HG02943 (cell line): ENCODE measurements at regions not wholly inside any gene's neighbourhood (a gene's known extent, or its start where the extent isn't known, plus 50 kb on each side); places are given as distances from the start of the nearest gene placed in this dataset.
"Not testable (repeated sequence)": the region's sequence is repeated elsewhere in the genome, so short reads cannot be mapped to it uniquely, and the experiment has no call there.

ENCODE experiments used
- ATAC-seq: cut with Tn5 transposase; IDR thresholded peaks from one replicate; pipeline ENCODE4 v1.9.1; 2021; ENCODE audit warnings: mild to moderate bottlenecking, low read depth, moderate library complexity; ENCODE audit not compliant: unreplicated experiment

DNA sequence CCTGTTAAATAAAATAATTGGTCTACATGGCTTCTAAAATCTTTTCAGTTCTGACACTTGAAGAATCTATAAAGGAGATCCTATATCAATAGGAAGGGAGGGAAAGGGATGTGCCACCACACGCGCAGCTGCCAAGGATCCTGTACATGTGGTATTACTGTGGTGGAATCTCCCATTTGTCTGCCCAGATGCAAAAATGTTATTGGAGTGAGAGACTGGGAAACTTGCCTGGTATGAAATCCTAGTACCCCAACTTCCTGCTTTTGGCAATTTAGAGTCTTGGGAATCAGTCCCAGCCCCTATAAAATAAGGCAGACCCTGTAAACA, 81.9 kb upstream of the PICALM start:
- ATAC-seq, result no peak

DNA sequence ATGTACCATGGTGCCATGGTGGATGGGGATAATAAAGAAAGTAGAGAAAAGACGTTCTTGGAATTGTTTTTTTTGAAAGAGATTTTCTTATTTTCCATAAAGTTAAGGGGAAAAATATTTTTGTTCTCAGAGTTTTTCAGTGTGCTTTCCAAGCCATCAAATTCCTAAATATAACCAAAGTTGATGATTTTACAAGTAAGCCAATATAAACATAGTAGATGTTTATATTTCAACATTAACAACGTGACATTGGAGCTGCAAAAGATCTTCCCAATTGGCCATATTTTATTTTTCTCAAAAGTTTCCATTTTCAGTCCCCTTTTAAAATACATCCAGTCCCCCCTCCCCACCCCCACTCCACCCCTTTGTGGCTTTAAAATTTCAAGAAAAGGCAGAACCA, 80.9 kb upstream of the PICALM start:
- ATAC-seq, result no peak

DNA sequence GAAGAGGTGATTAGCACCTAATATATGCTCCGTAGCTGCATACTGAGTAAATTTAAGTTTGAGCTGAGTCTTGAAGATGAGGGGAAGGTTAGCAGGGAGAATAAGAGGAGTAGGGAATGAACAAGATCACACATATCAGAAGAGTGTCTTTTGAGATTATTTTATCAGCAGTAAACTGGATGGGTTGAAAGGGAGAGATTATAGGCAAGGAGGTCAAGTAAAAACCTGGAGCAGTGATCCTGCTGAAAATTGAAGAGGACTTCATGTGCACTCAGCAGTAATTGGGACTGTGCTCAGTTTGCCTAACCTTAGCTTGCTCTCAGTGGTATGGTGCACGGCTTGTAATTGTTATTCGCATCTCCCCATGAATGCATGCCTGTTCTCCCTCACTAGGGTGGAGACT, 79.5 kb upstream of the PICALM start:
- ATAC-seq, result no peak

DNA sequence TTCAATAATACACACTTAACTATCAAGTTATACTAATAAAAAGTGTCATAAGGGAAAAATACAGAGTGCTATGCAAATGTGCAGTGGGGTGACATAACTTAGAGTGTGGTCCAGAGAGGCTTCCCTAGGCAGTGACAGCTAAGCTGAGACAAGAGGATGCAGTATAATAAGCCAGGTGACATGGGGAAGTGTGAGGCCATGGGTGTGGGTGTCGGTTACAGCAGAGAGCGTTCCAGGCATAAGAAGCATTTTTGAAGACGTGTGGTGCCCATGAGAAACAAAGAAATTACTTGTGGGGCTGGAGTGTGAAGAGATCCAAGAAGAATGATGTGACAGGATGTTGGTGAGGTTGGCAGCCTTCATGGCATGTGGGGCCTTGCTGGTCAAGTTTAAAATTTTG, 78.1 kb upstream of the PICALM start:
- ATAC-seq, result no peak

DNA sequence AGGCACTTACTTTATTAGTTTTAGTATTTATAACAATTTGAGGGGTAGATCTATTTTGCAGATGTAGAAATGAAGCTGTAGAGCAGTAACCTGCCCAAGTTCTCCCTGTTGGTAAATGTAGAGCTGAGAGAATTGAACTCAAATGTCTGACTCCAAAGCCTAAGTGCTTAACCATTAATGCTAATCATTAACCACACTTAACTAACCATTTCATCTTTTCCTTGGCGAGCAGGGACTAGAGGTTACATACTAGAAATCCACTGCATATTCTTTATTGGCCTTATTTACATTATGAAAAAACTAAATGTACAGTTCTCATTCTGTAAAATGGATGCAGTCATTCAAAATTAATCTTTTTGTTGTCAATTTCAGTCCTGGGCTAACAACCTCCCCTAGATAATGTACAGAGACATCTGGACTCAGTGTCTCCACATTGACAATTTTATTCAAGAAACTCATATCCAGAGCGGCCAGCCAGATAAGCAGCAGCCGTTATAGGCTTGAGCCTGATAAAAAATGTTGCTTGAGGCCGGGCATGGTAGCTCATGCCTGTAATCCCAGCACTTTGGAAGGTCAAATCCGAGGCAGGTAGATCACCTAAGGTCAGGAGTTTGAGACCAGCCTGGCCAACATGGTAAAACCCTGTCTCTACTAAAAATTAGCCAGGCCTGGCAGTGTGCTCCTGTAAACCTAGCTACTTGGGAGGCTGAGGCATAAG, 76.7 kb upstream of the PICALM start:
- ATAC-seq, result peak; percentile 50

DNA sequence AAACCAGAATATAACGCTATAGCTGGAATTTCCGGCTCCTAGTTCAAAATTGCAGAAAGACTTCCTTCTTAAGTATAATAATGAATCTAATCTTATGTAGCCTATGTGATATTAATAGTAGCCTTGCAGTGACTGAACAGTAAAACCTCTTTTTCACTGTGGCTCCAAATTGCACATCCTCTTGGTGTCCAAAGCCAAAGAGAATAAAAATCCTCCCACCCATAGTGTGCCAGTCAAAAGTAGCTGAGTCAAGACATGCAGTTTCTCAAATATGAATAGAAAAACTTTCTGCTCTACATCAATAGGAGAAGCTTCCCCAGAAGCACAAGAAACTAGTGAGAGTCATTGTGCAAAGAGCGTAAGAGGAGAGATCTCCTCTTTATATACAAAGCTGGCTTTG, 76.0 kb upstream of the PICALM start:
- ATAC-seq, result no peak

DNA sequence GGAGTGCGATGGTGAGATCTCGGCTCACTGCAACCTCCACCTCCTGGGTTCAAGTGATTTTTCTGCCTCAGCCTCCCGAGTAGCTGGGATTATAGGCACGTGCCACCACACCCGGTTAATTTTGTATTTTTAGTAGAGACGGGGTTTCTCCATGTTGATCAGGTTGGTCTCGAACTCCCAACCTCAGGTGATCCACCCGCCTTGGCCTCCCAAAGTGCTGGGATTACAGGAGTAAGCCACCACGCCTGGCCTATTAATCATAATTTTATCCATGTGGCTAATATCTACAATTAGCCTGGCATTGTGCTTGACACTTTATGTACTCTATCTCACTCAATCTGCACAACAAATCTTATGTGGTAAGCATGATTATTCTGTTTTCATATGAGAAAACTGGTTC, 75.2 kb upstream of the PICALM start:
- not testable (repeated sequence) for ATAC-seq

DNA sequence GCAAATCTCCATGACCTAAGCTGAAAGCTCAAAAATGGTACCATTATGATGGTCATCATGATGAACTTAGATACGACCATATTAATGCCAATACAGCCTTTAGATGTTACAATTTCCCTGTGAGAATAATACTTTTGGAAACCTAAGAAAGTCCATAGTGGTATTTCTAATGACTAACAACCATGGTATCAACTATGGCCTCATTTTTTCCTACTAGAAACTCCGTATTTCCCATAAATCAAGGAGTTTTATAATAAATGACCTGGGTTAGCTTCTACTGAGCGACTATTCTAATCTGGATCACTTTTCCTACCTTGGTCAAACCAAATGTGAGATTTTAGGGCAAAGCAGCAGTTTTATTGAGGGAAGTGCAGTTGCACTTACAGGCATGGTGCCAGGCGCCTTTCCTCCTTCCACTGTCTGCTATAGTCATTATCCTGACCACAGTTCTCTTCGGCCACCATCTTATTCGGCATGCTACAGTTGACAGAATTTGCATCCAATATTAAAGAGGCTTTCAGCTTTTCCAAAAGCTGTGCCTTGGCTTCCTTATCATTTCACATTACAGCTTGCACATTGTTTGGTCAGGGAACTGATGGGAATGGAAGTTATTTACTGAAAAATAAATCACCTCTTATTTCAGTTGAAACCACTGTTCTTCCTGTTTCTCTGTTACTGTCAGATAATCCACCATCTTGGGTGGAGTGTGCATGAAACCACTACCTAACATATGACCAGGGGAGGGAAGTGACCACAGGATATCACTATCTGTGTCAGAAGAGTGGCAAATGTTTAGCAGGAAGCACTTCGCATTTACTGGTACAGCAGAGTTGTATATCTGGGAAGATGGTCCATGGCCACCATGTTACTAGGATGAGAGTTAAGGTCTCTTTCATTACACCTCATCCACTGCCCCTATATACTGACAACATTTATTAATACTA, 74.5 kb upstream of the PICALM start:
- ATAC-seq, result no peak

DNA sequence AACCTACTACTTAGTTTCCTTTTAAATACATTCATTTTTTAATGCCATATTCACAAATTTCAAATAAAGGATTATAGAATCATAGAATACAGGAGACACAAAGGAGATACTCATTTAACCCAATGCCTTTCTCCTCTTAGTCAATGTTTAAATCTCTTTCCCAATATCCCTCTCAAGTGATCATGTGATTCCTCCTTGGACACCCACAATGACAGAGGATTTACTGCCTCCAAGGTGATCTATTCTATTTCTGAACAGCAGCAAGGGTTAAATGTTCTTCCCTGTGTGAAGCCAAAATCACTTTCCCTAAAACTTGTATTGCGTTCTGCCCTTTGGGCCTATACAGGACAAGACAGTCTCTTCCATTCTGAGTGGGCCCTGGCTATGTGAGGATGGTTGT, 73.3 kb upstream of the PICALM start:
- no peak for ATAC-seq

DNA sequence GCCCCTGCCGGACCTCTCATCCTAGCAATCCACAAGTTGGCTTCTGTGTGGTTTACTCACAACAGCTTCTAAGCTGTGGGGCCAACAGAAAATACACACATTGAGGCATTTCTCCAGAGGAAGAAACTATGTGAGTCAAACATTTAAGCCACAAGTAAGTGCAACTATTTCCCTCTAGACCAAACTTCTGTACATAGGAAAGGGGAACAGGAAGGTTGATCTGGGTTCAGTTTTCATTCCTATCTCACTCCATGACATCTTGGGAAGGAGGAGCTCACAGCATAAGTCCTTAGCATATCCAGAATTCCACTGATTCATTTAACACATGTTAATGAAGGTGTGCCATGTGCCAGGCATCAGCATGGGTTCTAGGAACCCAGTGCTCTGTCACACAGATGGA, 72.8 kb upstream of the PICALM start:
- no peak for ATAC-seq

DNA sequence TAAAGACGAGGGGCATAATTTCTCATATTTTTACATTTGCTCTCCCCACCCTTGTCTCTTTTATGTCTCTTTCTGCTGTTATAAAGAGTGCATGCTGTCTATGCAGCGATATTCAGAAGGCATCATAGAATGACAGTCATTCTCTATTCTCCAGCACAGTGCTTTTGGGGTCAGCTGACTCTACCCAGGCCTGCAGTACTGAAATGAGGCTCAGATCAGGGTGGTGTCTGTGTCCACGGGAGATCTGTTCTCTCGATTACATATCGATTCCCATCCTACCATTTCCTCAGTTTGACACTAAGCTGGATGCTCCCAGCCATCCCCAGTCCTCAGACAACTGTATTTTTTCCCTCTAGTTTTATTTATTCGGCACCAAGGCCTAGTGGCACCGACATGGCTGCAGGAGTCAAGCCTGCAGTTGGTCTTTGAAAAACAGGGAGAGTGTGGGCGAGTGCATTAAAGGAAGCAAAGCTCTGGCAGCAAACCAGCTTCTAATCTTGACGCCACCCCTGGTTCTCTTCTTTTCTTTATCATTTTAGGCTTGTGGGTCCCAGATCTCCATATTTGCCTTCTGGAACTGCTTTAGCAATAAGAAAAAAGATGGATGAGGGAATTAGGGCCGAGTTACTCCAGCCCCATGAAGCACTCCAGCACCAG, 71.6 kb upstream of the PICALM start:
- no peak for ATAC-seq

DNA sequence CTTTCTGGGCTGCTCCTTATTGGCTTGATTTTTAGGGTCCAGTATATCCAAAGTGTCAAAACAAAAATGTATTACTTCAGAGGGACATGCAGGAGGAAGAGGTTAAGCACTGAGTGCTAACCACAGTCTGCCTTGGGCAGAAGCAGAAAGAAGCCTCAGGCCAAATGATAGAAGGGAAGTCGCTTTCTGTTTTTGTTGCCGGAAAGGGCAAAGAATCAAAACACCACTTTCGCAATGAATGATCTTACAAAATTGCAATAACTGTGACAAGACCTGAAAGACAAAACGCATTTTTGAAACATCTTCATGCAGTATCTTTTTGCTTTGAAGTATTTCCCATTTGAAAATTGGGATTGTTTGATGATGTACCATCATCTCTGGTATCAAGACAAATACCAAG, 70.1 kb upstream of the PICALM start:
- peak; percentile 81 for ATAC-seq

DNA sequence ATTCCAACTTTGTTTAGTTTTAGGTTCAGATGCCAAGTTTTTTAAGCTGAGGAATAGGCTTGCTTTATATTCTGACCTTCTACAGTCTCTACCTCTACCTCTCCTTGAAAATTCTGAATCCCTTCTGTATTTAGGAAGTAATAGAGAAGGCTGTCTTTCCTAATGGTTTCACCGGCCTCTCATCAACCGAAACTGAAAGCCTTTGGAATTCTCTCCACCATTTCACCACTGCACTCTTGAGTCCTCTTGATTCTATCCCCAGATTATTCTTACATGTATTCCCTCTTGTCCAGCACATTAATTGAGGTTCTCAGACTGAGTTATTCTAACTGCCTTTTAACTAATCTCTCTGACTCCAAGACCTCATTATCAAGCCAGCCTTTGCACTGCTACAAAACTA, 67.7 kb upstream of the PICALM start:
- ATAC-seq, result no peak

DNA sequence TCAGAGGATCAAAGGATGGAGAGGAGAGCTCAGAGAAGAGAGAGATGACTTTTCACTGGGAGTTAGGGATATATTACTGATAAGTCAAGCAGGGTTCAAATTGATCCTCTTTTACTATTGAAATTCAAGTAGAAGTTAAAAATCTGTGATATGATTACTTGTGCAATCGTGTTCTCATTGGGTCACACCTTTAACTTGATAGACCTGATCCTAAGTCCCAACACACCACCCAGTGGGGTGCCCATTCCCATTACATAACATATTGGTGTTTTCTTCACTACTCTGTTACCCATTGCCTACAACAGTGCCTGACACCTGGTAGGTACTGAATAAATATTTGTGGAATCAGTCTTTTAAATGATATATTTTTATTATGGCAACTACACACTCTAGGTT, 66.4 kb upstream of the PICALM start:
- no peak for ATAC-seq

DNA sequence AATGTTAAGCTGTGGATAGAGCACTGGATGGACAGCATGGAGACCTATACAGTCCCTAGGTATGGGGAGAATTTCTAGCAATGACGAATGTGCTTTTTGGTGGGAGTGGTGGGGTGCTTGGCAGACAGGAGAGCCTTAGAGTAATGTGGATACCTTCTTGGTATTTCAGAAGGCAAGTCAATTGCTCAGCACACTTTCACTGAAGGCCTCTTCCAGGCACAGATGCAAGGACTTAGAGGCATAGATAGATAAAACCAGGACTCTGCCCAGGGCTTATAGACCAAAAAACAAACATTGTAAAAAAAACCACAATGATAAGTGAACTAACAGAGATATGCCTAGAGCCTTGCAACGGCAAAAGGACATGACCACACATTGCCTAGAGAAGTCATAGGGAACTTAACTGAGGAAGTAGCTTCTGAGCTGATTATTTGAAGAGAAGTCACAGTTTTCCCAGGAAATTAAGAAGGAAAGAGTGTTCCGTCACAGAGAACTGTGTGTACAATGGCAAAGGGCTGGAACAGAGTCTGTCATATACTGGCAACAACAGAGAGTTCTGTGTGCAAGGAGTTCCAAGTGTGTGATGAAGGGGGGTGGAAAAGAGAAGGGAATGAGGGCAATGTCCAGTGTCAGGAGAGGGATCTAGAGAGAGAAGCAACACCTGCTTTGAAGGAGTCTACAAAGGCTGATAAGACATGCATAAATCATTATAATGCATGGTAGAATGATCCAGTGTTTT, 65.9 kb upstream of the PICALM start:
- ATAC-seq, result no peak

DNA sequence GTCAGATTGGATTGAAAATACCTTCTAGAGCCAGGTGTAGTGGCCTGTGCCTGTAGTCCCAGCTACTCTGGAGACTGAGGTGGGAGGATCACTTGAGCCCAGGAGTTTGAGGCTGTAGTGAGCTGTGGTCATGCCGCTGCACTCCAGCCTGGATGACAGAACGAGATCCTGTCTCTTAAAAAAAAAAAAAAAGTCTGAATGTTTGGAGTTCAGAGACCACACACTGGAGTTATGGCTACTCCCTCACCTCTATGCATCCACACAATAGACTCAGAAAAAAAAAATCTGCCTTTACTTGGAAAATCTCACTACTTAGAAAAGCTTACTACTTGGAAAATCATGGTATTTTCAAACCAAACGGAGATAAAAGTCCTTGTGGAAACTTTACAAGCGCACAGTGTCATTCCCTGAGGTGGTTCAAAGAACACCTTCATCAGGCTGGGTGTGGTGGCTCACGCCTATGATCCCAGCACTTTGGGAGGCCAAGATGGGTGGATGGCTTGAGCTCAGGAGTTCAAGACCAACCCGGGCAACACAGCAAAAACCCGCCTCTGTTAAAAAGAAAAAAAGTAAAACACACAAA, 63.9 kb upstream of the PICALM start:
- no peak for ATAC-seq

DNA sequence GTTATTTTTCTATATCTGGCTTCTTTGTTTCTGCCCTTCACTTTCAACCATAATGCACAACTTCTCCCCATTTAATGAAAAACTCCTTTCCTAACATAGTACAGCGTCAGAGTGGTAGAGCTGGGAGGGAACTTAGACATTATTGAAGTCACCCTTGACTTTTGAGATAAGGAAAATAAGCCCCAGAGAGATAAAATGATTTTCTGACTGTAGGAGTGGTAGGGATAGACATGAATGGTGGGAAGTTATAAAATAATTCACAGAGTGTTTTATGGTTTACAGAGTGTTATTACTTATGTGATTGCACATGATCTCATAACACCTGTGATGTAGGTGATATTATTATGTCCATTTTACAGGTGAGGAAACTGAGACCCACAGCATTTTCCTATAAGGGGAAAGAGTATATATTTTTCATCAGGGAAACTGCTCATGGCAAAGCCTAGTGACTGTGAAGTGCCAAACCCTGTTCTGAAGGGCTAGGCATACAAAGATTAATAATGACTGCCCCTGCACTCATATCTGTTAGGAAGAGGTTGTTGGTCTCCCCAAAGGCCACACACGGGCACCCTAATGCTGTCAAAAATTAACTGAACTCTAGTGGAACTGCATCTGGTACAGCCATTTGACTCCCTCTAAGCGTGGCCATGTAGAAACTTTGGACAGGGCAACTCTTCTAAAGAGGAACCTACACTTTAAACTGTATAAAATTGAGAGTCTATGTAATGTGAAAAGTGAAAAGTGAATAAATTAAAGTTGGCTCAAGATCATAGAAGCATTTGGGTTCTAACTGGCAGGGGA, 61.1 kb upstream of the PICALM start:
- ATAC-seq, result no peak

DNA sequence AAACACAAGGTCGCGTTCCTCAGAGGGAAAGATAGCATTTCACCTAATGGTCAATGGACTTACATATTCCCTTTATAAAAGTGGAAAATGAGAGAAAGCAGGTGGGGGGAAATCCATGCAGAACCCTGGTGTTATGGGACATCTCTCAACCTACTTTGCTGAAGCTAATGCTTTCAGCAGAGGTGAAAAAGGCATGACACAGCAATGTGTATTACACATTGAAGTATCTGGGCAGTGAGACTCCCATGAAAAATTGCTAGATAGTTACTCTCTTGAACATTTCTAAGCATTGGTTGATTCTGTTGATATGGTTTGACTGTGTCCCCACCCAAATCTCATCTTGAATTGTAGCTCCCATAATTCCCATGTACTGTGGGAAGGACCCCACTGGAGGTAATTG, 60.0 kb upstream of the PICALM start:
- ATAC-seq, result no peak

DNA sequence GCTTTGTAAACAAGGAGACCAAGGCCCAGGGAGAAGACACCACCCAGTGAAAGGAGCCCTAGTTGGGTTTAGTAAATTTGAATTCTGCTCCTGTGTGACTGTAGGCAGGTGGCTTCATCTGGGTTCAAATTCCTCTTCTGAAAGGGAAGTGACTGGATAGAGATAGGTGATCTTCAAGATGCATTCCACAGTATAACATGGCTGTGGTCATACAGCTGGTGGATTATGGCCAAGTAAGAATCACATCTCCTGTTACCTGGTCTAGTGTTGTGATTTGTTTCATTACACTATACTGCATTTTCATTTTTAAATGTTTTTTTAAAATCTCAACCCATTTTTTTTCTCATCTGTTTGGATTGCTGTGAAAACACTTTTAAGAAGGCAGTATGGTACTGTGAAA, 58.0 kb upstream of the PICALM start:
- ATAC-seq, result no peak
